HG03460 (cell line): ENCODE measurements at regions not wholly inside any gene's neighbourhood (a gene's known extent, or its start where the extent isn't known, plus 50 kb on each side); places are given as distances from the start of the nearest gene placed in this dataset.

Experiments used
- ATAC-seq: cut with Tn5 transposase; IDR thresholded peaks from one replicate; pipeline ENCODE4 v1.9.1; 2021; ENCODE audit not compliant: unreplicated experiment

DNA sequence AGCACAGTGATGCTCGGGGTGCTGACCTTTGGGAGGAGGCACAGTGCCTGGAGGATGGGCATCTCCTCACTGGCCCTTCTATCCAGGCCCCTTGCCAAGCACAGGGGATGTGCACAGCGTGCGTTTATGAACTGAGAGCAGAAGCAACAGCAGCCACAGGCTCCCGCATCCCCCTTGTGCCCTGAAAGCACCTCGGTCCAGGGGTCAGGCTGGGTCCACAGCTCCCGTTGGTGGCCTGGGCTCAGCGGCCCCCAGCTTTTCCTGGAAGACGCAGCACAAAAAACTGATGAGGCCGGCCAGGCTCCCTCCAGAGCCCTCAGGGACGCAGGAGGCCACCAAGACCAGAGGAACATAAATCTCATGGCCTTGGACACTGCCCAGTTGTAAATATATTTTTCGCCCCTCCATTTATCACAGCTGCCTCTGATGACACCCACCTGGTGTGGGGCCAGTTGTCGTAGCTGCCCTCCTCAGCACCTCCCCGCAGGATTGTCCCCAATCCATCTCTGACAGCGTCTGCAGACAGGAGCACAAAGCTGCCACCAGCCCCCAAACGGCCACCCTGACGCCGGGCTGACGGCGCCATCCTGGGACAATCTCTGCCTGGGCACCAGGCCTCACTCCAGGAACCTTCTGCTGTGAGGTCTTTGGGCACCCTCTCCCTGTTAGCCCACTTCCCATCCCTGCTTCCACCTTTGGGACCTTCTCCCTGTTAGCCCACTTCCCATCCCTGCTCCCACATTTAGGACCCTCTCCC is 203.1 kb downstream of the BRD1 start:
- ATAC-seq = no peak

- no peak for ATAC-seq
Observed at GRCh38 chr22:49623715-49624114, 204.0 kb downstream of the BRD1 start.

DNA sequence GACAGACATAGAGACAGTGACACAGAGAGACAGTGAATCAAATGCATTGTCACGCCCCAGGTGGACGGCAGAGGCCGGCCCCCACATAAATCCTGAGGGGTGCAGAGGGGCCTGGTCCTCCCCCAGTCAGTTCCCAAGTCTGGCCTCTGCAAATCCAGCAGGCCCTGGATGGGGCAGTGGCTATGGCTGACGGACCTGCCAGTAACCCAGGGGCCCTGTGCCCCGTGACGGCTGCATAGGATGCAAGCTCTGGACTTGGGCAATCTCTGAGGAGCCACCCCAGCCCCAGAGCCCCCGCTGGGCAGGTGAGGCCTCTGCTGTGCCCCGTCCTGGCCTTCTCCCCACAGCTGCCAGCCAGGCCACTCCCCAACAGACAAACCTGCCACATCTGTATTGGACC is 204.5 kb downstream of the BRD1 start:
- no peak for ATAC-seq

DNA sequence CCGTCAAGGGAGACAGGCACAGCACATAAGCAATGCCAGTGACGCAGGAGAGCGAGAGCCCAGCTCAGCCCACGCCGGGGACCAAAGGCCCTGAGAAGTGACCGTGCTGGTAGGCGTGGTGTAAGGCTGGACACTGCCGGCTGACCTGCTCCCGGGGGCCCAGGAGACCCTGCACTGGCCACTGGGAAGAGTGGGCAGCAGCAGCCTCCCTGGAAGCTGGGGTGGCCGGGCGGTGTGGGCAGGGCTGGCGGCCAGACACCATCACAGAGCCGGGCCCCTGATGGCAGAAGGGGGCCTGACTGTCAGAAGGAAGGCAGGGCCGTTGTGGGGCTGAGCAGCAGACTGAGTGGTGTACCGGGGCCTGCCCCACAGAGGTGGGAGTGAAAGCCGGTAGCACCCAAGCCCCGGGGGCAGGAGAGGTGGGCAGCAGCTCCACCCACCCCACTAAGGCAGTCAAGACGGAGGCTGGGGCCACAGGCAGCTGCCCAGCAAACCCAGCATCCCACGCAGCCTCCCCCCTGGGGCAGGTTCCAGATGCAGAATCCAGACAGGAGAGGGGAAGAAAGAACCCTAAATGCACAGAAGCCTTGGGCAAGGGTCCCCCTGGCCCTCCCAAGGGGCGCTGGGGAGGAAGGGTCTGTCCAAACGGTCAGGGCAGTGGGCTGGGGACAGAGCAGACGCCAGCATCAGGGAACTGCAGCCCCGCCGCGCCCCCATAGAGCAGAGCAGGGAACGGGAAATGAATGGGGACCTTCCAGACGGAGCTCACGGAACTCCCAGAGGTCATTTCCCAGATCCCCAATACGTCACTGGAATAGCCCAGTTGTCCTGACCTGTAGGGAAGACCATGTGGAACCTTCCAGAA is 205.2 kb downstream of the BRD1 start:
- ATAC-seq = no peak

DNA sequence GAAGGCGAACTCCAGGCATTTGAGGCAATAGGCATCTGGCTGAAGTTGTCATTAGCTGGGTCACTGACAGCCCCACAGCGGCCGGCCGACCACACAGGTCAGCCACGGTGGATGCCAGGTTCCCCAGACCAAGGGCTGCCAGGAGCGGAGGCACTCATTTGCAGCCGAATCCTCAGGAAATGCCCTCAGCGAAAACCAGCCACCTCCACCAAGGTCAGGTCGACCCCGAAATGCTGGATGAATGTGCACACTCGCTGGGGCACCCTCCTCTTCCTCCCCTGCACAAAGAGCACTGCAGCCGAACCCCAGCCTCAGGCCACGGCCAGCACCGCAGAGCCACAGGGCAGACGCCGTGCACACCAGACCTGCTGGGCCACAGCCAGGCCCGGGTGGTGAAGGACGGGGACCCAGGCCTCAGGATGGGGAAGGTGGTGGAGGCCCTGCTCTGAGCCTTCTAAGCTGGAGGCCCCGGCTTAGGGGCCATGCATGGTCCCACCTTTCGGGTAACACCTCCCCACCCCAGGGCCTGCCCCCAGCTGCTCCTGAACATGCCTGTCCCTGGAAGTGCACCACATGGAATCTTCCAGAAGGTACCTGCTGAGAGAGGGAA is 206.0 kb downstream of the BRD1 start:
- no peak for ATAC-seq

DNA sequence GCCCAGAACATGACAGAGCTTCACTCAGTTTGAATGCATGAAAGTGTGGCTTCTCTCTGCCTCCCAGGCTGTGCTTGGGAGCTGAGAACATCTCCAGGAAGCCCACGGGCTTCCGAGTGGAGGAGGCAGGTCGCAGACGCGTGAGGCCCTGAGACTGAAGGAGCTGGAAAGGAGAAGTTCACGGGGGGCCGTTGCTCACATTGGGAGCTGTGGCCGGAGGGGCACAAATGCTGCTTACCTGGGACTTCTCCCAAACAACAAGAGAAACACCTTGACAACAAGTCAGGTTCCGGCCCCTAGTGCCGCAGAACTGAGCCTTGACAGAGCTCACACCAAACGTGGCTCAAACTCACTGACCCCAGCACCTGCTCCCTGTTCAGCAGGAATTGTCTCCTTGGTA is 207.0 kb downstream of the BRD1 start:
- no peak for ATAC-seq

GRCh38 chr22:49620003-49620556 is 207.6 kb downstream of the BRD1 start:
- ATAC-seq = no peak

DNA sequence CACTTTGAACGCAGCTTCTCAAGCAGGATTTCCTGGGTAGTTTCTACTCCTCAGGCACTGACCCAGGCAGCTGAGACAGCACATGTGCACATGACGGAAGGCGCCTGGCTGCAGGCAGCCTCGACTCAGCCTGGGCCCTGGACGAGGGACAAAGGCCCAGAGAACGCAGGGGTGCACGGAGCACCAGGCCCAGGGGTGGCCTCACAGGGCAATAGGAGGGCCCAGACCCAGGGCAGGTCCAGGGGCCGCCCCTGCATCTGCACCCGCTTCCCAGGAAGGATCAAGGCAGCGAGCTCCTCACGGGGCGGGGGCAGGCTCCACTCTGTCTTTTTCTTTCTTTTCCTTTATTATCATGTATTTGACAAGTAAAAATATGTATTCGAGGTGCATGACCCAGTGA is 208.4 kb downstream of the BRD1 start:
- ATAC-seq = no peak

DNA sequence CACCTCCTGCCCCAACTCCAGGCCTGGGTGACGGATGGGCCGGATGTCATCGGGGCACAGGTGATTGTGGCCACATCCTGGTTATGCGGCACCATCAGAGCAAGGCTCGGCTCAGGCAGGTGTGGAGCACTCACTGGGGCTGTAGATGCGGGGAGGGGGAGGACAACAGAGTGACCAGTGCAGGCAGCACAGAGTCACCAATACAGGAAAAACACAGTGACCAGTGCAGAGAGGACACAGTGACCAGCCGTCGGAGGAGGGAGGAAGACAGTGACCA is 209.1 kb downstream of the BRD1 start:
- no peak for ATAC-seq

- no peak for ATAC-seq
Observed at GRCh38 chr22:49617866-49618676, 209.6 kb downstream of the BRD1 start.

DNA sequence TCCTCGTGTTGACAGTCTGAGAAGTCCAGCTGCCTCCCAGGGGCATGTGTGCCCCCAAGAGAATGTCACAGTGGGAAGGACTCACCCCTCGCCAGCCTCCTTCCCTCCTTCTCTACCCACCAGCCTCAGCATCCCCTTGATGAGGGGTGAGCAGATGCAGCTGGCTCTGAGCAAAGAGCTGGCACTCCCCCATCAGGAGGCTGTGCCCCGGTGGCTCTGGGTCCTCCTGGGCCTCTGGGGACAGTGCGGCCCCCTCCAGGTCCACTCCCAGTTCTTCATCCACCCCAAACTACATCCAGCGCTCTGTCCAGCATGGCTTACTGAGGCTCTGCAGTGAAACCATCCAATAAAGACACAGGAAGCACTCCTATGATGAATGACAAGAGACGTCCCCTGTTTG is 210.4 kb downstream of the BRD1 start:
- ATAC-seq = no peak

DNA sequence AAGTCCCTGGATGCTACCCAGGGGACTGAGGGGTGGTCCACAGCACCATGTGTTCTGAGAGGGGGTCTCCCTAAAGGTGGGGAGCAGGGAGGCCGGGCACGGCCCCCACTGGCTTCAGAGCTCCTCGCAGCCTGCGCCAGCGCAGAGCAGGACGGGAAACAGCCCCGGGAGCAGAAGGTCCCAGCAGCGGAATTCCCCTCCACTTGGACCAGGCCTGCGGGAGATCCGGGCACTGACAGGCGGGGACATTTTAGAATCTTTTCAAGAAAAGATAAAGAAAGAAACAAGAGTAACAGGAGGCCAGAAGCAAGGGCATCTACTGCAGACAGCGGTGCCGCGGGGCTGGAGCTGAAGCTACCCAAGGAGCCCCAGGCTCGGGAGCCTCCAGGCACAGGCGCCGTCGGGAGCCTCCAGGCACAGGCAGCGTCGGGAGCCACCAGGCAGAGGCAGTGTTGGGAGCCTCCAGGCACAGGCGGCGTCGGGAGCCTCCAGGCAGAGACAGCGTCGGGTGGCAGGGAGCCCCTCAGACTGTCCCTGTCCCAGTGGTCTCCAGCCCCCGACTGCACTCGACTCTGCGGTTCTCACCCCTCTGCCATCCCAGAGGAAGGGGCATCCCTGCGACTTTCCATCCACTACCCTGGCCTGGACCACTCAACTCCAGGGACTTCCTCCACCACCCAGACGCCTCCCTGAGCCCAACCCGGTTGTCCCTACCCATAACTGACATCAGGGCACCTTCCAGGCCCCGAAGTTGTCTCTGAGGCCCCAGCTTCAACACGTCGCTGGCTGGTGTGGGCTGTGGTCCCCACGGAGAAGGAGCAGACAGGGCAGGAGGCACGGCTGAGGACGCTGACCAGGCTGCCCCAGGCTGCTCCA is 211.1 kb downstream of the BRD1 start:
- ATAC-seq = no peak

- ATAC-seq = no peak
Observed at GRCh38 chr22:49614966-49615965, 212.4 kb downstream of the BRD1 start.

DNA sequence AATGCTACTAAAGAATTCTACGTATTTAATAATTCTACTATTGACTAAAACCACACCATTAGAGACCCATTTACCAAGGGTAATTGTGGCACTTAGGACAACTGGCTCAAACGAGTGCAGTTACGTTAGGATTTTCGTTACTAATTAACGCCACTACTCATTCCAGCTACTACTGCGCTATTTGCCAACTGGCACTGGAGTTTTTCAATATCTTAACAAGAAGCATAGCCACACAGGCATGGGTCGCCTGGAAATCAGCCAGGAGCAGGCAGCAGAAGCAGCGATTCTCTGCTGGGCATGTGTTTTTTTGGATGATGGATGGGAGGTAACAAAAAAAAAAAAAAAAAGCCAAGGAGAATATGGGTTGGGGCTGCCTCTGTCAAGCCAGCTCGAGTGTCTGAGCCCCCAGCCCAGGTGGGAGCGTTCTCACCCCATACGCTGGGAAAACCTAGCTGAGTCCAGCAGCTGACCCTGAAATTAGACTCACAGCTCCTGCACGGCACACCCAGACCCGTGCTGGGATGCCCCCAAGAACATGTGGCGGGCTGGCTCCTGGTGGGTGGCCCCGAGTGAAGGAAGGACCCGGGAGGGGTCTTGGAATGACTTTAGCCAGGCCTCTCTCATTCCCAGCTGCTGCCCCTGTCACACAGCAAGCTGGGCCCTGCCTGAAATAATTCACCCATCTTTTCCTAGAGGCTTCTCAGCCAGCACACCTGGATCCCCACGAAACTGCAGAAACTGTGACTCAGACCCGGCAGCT is 214.0 kb downstream of the BRD1 start:
- no peak for ATAC-seq

GRCh38 chr22:49613108-49613507 is 214.6 kb downstream of the BRD1 start:
- ATAC-seq = no peak

GRCh38 chr22:49609207-49609876 is 218.3 kb downstream of the BRD1 start:
- ATAC-seq = no peak

- ATAC-seq = no peak
Observed at GRCh38 chr22:49608660-49609059, 219.0 kb downstream of the BRD1 start.

- no peak for ATAC-seq
Observed at GRCh38 chr22:49608228-49608627, 219.4 kb downstream of the BRD1 start.
